Urinary bladder (tissue), 3 donors: ENCODE measurements at regions not wholly inside any gene's neighbourhood (a gene's known extent, or its start where the extent isn't known, plus 50 kb on each side); places are given as distances from the start of the nearest gene placed in this dataset.
"Not testable (repeated sequence)": the region's sequence is repeated elsewhere in the genome, so short reads cannot be mapped to it uniquely, and the experiment has no call there.

Source experiments
- DNase-seq: peaks from one replicate; pipeline ENCODE4 v3.0.0-alpha.2; 2015; ENCODE audit errors: extremely low spot score
- H3K27ac ChIP-seq: one replicate; pipeline ENCODE4 v1.5.1; 2013; ENCODE audit warnings: low read depth, mild to moderate bottlenecking, moderate library complexity
- H3K36me3 ChIP-seq: one replicate; pipeline ENCODE4 v1.6.1; 2013; ENCODE audit warnings: mild to moderate bottlenecking, moderate library complexity; ENCODE audit not compliant: insufficient read depth
- H3K4me1 ChIP-seq: one replicate; pipeline ENCODE4 v1.6.1; 2013; ENCODE audit warnings: mild to moderate bottlenecking, moderate library complexity; ENCODE audit not compliant: insufficient read depth
- H3K4me3 ChIP-seq: one replicate; pipeline ENCODE4 v1.5.1; 2013; ENCODE audit warnings: low read depth, low read length
- WGBS: extraction: QIAGEN DNeasy Blood & Tissue Kit; methylation state at CpG from one replicate; pipeline ENCODE4 v1.1.7; 2013; 5-methylcytosine and 5-hydroxymethylcytosine counted together
- donor health status: healthy with polysubstance abuse.
- donor health status: healthy.

- Histone ChIP-seq H3K27ac (no peak overlapping the region), H3K36me3 (no peaks in the 10 kb centered on the region), H3K4me3 (no peak overlapping the region), H3K4me1 (peaks cover under 1% of the 10 kb centered on the region)
- WGBS = 40% methylated on average over 7 of the region's 7 CpGs
- no peak for DNase-seq
Observed at GRCh38 chr21:34227386-34227852, 136.4 kb upstream of the KCNE2 start.

- H3K27ac ChIP-seq = no peak overlapping the region
- WGBS = 92% methylated on average over 4 of the region's 4 CpGs
Observed at GRCh38 chr21:34228792-34229191, 135.0 kb upstream of the KCNE2 start.

GRCh38 chr21:34229353-34229752 is 134.5 kb upstream of the KCNE2 start:
- no peak for DNase-seq
- Histone ChIP-seq H3K27ac (no peak overlapping the region), H3K36me3 (no peaks in the 10 kb centered on the region), H3K4me3 (no peak overlapping the region), H3K4me1 (no peaks in the 10 kb centered on the region)
- WGBS = 64% methylated on average over 4 of the region's 4 CpGs

More at GRCh38 chr21:34228792-34229191, 135.0 kb upstream of the KCNE2 start:
- H3K4me3 ChIP-seq = no peak overlapping the region
- DNase-seq = no peak
- no peaks in the 10 kb centered on the region for H3K36me3 ChIP-seq
- no peaks in the 10 kb centered on the region for H3K4me1 ChIP-seq

GRCh38 chr21:34233741-34234140 is 130.1 kb upstream of the KCNE2 start:
- 86% methylated on average over 6 of the region's 6 CpGs for WGBS
- not testable (repeated sequence) for DNase-seq, H3K4me1 ChIP-seq

GRCh38 chr21:34235514-34235913 is 128.3 kb upstream of the KCNE2 start:
- no peak overlapping the region for H3K27ac ChIP-seq
- DNase-seq = no peak
- H3K36me3 ChIP-seq = no peaks in the 10 kb centered on the region
- no peak overlapping the region for H3K4me3 ChIP-seq
- H3K4me1 ChIP-seq = no peaks in the 10 kb centered on the region
- WGBS = 23% methylated on average over 1 of the region's 1 CpG

More at GRCh38 chr21:34233741-34234140, 130.1 kb upstream of the KCNE2 start:
- H3K36me3 ChIP-seq, H3K4me3 ChIP-seq, H3K27ac ChIP-seq: not testable (repeated sequence)

- no peak for DNase-seq
- no peak overlapping the region for H3K27ac ChIP-seq
- H3K36me3 ChIP-seq = no peaks in the 10 kb centered on the region
- H3K4me3 ChIP-seq = no peak overlapping the region
- 90% methylated on average over 2 of the region's 2 CpGs for WGBS
- no peaks in the 10 kb centered on the region for H3K4me1 ChIP-seq
Observed at GRCh38 chr21:34242973-34243372, 120.8 kb upstream of the KCNE2 start.

- Histone ChIP-seq H3K4me1 (no peaks in the 10 kb centered on the region), H3K4me3 (no peak overlapping the region), H3K36me3 (no peaks in the 10 kb centered on the region), H3K27ac (no peak overlapping the region)
- DNase-seq = no peak
- 89% methylated on average over 1 of the region's 1 CpG for WGBS
Observed at GRCh38 chr21:34243562-34243961, 120.2 kb upstream of the KCNE2 start.

GRCh38 chr21:34252751-34253150 is 111.1 kb upstream of the KCNE2 start:
- 72% methylated on average over 2 of the region's 2 CpGs for WGBS
- no peaks in the 10 kb centered on the region for H3K4me1 ChIP-seq
- no peak overlapping the region for H3K4me3 ChIP-seq
- DNase-seq = no peak
- no peaks in the 10 kb centered on the region for H3K36me3 ChIP-seq
- H3K27ac ChIP-seq = no peak overlapping the region

GRCh38 chr21:34255073-34255472 is 108.7 kb upstream of the KCNE2 start:
- no peak overlapping the region for H3K27ac ChIP-seq
- no peaks in the 10 kb centered on the region for H3K36me3 ChIP-seq
- no peaks in the 10 kb centered on the region for H3K4me1 ChIP-seq
- no peak overlapping the region for H3K4me3 ChIP-seq
- 84% methylated on average over 1 of the region's 1 CpG for WGBS
- DNase-seq = no peak

GRCh38 chr21:34260277-34261008 is 103.4 kb upstream of the KCNE2 start:
- no peaks in the 10 kb centered on the region for H3K4me1 ChIP-seq
- no peak for DNase-seq
- H3K4me3 ChIP-seq = no peak overlapping the region
- H3K27ac ChIP-seq = no peak overlapping the region
- H3K36me3 ChIP-seq = no peaks in the 10 kb centered on the region
- WGBS = 90% methylated on average over 4 of the region's 4 CpGs

GRCh38 chr21:34261841-34262468 is 101.9 kb upstream of the KCNE2 start:
- H3K36me3 ChIP-seq = no peaks in the 10 kb centered on the region
- no peaks in the 10 kb centered on the region for H3K4me1 ChIP-seq
- no peak overlapping the region for H3K27ac ChIP-seq
- H3K4me3 ChIP-seq = no peak overlapping the region
- DNase-seq = no peak
- 54% methylated on average over 8 of the region's 8 CpGs for WGBS

GRCh38 chr21:34262469-34262845 is 101.3 kb upstream of the KCNE2 start:
- DNase-seq = no peak
- H3K27ac ChIP-seq = no peak overlapping the region

GRCh38 chr21:34263629-34264028 is 100.2 kb upstream of the KCNE2 start:
- DNase-seq = no peak
- H3K4me3 ChIP-seq = no peak overlapping the region
- no peaks in the 10 kb centered on the region for H3K36me3 ChIP-seq
- 95% methylated on average over 2 of the region's 2 CpGs for WGBS
- H3K27ac ChIP-seq = no peak overlapping the region
- no peaks in the 10 kb centered on the region for H3K4me1 ChIP-seq

More at GRCh38 chr21:34262469-34262845, 101.3 kb upstream of the KCNE2 start:
- no peaks in the 10 kb centered on the region for H3K36me3 ChIP-seq
- 18% methylated on average over 1 of the region's 1 CpG for WGBS
- no peak overlapping the region for H3K4me3 ChIP-seq
- H3K4me1 ChIP-seq = no peaks in the 10 kb centered on the region

GRCh38 chr21:34266351-34266750 is 97.5 kb upstream of the KCNE2 start:
- no peak for DNase-seq
- Histone ChIP-seq H3K4me1 (no peaks in the 10 kb centered on the region), H3K27ac (no peak overlapping the region), H3K36me3 (no peaks in the 10 kb centered on the region), H3K4me3 (no peak overlapping the region)
- WGBS = 81% methylated on average over 1 of the region's 1 CpG
